ENCODE measurements at regions not wholly inside any gene's neighbourhood (a gene's known extent, or its start where the extent isn't known, plus 50 kb on each side); places are given as distances from the start of the nearest gene placed in this dataset.

DNA sequence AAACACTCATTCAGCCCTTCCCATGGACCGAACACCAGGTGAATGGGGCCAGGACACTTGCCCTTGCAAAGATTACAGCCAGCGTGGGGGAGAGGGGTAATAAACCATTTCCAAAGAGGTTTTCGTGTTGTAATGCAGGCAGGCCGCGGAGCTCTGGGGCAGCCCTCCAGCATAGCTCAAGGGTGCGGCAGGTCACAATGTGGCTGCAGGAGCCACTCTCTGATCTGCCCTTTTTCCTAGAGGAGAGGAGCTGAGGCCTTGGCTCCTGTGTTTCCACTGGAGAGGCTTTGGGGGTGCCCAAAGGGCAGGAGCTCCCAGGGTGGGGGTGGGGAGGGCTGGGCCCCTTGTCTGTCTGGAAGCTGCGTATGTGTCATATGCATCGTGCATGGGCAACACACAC lies 134.2 kb upstream of the NECTIN1 start:
- TF ChIP-seq, protein P1, sequence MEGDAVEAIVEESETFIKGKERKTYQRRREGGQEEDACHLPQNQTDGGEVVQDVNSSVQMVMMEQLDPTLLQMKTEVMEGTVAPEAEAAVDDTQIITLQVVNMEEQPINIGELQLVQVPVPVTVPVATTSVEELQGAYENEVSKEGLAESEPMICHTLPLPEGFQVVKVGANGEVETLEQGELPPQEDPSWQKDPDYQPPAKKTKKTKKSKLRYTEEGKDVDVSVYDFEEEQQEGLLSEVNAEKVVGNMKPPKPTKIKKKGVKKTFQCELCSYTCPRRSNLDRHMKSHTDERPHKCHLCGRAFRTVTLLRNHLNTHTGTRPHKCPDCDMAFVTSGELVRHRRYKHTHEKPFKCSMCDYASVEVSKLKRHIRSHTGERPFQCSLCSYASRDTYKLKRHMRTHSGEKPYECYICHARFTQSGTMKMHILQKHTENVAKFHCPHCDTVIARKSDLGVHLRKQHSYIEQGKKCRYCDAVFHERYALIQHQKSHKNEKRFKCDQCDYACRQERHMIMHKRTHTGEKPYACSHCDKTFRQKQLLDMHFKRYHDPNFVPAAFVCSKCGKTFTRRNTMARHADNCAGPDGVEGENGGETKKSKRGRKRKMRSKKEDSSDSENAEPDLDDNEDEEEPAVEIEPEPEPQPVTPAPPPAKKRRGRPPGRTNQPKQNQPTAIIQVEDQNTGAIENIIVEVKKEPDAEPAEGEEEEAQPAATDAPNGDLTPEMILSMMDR (IDR thresholded peaks at IDR 0.05) = no peak
- TF ChIP-seq POLR2A (IDR thresholded peaks at IDR 0.05) = no peak
